WTC11 (cell line): ENCODE measurements at regions not wholly inside any gene's neighbourhood (a gene's known extent, or its start where the extent isn't known, plus 50 kb on each side); places are given as distances from the start of the nearest gene placed in this dataset.

Source experiments
- ATF1 ChIP-seq: sonication (generic); formaldehyde crosslinking; IDR thresholded peaks from 2 replicates; pipeline ENCODE4 v1.8.1; 2023; ENCODE audit warnings: mild to moderate bottlenecking, moderate library complexity, missing genetic modification reagents
- ATF2 ChIP-seq: sonication (generic); formaldehyde crosslinking; IDR thresholded peaks from 2 replicates; pipeline ENCODE4 v1.8.1; 2022; ENCODE audit warnings: low read depth, missing genetic modification reagents, borderline replicate concordance
- ATF3 ChIP-seq: sonication (generic); formaldehyde crosslinking; conservative IDR thresholded peaks from 2 replicates; pipeline ENCODE4 v1.8.1; 2022; ENCODE audit warnings: mild to moderate bottlenecking, missing genetic modification reagents
- CREB1 ChIP-seq: sonication (generic); formaldehyde crosslinking; IDR thresholded peaks from 2 replicates; pipeline ENCODE4 v1.8.0; 2023; ENCODE audit warnings: mild to moderate bottlenecking, missing genetic modification reagents
- CTCF ChIP-seq: fragments of 200-600 bp; IDR thresholded peaks from 2 replicates; pipeline ENCODE4 v1.8.0; 2022; ENCODE audit warnings: antibody characterized with exemption
- E2F1 ChIP-seq: sonication (generic); formaldehyde crosslinking; IDR thresholded peaks from 2 replicates; pipeline ENCODE4 v1.8.0; 2022; ENCODE audit warnings: mild to moderate bottlenecking, missing genetic modification reagents
- GTF2I ChIP-seq: fragments of 250-450 bp; sonication (Bioruptor Pico); conservative IDR thresholded peaks from 2 replicates; pipeline ENCODE4 v1.4.0; 2021; ENCODE audit warnings: mild to moderate bottlenecking
- IRF1 ChIP-seq: sonication (generic); formaldehyde crosslinking; IDR thresholded peaks from 2 replicates; pipeline ENCODE4 v1.8.0; 2023; ENCODE audit warnings: missing genetic modification reagents
- NR2C2 ChIP-seq: sonication (generic); formaldehyde crosslinking; IDR thresholded peaks from 2 replicates; pipeline ENCODE4 v1.8.0; 2022; ENCODE audit warnings: mild to moderate bottlenecking, missing genetic modification reagents
- OVOL2 ChIP-seq: fragments of 250-450 bp; sonication (Bioruptor Pico); IDR thresholded peaks from 2 replicates; pipeline ENCODE4 v1.9.0; 2021; ENCODE audit warnings: mild to moderate bottlenecking, borderline replicate concordance
- RORB ChIP-seq: fragments of 250-450 bp; sonication (Bioruptor Pico); IDR thresholded peaks from 2 replicates; pipeline ENCODE4 v1.9.0; 2021; ENCODE audit warnings: mild to moderate bottlenecking
- ZBTB21 ChIP-seq: sonication (generic); formaldehyde crosslinking; IDR thresholded peaks from 2 replicates; pipeline ENCODE4 v1.8.1; 2023; ENCODE audit warnings: mild to moderate bottlenecking, missing genetic modification reagents, borderline replicate concordance
- ZNF317 ChIP-seq: sonication (generic); formaldehyde crosslinking; IDR thresholded peaks from 2 replicates; pipeline ENCODE4 v1.8.1; 2023; ENCODE audit warnings: low read depth, mild to moderate bottlenecking, moderate library complexity, missing genetic modification reagents, borderline replicate concordance
- ZNF425 ChIP-seq: fragments of 250-450 bp; sonication (Bioruptor Pico); conservative IDR thresholded peaks from 2 replicates; pipeline ENCODE4 v1.9.0; 2021; ENCODE audit warnings: mild to moderate bottlenecking

GRCh38 chrX:8366481-8366880 lies 98.1 kb upstream of the VCX3B start:
- TF ChIP-seq CTCF (no peak), CREB1 (no peak), RORB (no peak), ATF2 (CRISPR knock-in tag) (no peak), IRF1 (CRISPR knock-in tag) (no peak), ZBTB21 (no peak), GTF2I (CRISPR knock-in tag) (no peak), NR2C2 (no peak), ZNF317 (CRISPR knock-in tag) (no peak), E2F1 (CRISPR knock-in tag) (no peak), ZNF425 (no peak), ATF1 (CRISPR knock-in tag) (no peak), OVOL2 (no peak), ATF3 (no peak)
